Femur (tissue), 1 donor: ENCODE measurements at regions not wholly inside any gene's neighbourhood (a gene's known extent, or its start where the extent isn't known, plus 50 kb on each side); places are given as distances from the start of the nearest gene placed in this dataset.
"Not testable (repeated sequence)": the region's sequence is repeated elsewhere in the genome, so short reads cannot be mapped to it uniquely, and the experiment has no call there.

ENCODE experiments used
- DNase-seq: peaks from one replicate; pipeline ENCODE4 v3.0.0-alpha.2; 2017

DNA sequence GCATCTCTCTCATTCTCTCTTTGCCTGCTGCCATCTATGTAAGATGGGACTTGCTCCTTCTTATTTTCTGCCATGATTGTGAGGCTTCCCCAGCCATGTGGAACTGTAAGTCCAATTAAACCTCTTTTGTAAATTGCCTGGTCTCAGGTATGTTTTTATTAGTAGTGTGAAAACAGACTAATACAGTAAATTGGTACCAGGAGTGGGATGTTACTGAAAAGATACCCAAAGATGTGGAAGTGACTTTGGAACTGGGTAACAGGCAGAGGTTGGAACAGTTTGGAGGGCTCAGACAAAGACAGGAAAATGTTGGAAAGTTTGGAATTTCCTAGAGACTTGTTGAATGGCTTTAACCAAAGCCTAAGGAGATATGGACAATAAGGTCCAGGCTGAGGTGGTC, 503.1 kb upstream of the SOX9 start:
- not testable (repeated sequence) for DNase-seq

DNA sequence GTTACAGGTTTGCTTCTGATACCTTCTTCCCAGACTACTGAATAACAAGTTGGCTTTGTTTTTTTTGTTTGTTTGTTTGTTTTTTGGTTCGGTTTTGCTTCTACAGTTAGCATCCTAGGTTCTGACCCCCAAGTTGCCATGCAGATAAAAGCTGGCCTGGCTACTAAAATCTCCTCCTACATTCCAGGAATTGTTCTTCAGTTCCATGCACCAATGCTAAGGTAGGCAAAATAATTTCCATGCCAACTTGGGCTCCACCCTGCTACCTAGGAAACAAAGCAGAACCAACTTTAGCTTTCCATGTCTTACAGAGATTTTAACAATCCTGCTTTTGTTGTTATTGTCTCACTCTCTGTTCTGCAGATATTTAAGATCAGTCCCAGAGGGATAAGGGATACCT, 495.5 kb upstream of the SOX9 start:
- DNase-seq, result no peak

DNA sequence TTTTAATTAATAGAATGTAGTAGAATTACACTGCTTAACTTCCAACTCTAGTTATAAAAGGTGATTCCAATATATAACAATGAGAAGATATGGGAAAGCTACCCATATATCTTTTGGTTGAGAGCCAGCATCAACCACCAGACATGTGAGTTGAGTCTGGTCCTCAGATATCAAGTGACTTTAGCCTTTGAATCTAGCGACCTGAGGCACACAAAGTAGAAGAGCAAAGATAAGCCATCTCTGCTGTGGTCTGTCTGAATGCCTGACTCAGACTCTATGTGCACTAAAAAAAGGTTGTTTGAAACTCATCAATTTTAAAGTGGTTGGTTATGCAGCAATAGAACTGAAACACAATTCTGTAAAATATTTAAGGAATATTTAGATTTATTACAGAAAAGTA, 492.5 kb upstream of the SOX9 start:
- no peak for DNase-seq

DNA sequence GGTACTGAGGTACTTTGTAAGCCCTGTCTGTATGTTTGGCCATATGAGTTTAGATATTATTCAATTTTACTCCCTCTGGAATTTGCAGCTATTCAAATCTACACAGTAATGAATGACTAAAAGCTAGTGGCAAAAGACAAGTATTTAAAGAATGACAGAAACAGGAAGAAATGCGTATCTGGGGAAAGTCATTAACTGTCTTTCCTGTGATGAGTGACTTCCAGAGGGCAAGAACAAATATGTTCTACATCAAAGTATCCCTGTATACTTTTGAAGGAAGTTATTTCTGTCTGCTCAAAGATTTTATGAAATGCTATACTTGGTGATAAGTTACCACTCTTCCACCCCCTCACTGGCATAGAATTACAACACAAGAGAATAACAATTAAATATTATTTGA, 489.3 kb upstream of the SOX9 start:
- no peak for DNase-seq

DNA sequence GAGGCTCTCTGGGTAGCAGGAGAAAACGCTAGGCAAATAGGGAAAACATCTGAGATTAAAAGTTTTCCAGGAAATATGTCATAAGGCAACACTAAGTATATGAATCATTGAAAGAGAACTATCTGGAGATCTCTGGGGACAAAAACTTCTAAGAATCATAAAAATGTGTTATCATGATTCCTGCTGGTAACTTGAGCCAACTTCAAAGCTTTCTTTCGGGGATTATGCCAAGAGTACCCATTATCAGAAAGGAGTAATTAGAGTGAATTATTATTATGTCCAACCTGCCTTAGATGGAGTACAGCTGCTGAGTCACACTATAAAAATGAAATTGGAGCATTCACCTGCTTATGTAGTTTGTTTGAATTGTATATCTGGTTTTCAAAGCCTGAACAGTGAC, 488.5 kb upstream of the SOX9 start:
- no peak for DNase-seq

DNA sequence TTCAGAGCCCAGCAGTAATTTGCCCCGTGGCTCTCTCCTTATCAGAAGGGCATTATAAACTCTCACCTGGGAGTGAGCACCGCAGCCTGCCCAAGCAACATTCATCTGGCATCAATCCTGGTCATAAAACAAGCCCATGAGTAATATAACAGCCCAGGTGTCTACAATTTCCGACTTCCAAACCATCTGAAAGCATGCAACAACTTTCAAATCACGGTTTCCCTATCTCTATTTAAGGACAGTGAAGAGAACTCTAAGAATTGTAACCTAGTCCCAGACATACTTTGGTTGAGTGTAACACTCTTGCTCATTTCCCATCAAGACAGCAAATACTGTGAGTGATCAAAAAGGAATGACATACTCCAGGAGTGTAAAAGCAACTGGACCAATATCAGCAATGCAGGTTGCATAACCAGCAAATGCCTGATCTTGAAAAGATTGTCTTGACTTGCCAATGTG, 487.4 kb upstream of the SOX9 start:
- no peak for DNase-seq

DNA sequence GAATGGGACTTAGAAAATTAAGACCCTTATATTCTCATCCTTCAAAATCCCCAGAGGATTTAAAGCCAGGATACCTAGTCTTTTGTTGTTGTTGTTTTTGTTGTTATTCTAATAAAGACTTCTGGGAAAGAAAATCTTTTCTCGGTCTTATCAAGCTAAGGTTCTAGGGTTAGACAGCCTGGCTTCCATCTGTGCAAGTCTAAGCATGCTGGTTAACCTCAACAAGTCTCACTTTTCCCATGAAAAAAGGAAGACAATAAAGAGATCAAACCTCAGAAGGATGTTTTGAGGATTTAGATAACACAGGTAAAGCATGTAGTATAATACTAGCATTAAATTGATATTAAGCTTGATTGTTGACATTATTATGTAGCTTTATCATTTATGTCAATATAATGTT, 486.4 kb upstream of the SOX9 start:
- no peak for DNase-seq

DNA sequence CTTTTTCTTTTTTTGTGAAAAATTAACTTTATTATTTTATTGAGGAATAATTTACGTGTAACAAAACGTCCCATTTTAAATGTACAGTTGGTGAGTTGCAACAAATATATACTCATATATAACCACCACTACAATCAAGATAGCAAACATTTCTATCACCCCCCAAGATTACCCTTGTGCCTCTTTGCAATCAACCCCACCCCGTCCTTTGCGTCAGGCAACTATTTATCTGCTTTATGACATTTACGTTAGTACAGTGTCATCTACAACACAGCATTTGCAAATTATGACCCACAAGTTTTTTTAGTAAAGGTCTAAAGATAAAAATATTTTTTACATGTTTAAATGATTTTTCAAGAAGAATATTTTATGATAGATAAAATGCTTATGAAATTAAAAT, 485.6 kb upstream of the SOX9 start:
- DNase-seq, result no peak

DNA sequence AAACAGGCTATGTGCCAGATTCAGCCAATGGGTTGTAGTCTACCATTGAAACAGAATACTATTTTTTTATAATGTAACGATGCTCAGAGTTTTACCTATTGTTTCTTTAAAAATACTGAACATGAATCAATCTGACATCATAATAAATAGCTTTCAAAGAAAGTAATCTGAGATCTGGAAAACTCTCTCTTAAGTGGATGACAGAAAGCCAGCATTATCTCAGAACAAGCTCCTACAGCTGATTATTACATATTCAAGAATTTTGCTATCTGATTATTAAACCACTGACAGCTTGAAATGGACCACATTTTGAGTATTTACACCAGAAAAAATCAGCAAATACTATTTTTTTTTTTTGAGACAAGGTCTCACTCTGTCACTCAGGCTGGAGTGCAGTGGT, 484.2 kb upstream of the SOX9 start:
- DNase-seq, result no peak

DNA sequence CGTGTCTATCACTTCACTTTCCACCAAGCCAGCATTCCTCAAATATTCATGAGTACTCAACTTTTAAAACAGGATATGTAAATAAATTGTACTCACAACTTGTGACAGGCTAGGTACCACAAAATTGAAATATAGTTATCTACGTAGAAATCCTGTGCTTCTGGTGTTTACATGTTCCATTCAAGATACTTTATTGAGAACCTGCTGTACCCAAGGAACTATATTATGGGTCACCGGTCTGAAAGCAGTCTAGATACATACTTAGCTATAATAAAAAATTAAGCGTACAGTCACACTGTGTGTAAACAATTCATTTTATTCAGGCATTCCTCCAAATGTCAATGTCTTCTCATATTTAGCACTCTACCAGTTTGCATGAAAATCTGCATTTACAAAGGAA, 482.2 kb upstream of the SOX9 start:
- DNase-seq, result no peak

DNA sequence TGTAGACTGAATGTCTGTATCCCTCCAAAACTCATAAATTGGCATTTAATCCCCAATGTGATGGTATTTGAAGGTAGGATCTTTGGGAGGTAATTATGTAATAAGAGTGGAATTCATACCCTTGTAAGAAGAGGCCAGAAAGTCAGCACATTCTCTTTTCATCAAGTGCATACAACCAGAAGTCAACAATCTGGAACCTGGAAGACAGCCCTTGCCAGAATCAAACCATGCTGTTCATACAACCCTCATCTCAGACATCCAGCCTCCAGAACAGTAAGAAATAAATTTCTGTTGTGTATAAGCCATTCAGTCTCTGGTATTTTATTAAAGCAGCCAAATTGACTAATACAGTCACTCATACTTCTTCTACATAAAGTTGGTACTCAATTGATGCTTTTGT, 481.0 kb upstream of the SOX9 start:
- DNase-seq, result no peak

DNA sequence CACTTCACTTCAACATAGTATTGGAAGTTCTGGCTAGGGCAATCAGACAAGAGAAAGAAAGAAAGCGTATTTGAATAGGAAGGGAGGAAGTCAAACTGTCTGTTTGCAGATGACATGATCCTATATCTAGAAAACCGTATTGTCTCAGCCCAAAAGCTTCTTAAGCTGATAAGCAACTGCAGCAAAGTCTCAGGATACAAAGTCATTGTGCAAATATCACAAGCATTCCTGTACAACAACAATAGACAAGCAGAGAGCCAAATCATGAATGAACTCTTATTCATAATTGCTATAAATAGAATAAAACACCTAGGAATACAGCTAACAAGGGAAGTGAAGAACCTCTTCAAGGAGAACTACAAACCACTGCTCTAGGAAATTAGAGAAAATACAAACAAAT, 473.9 kb upstream of the SOX9 start:
- DNase-seq, result not testable (repeated sequence)

DNA sequence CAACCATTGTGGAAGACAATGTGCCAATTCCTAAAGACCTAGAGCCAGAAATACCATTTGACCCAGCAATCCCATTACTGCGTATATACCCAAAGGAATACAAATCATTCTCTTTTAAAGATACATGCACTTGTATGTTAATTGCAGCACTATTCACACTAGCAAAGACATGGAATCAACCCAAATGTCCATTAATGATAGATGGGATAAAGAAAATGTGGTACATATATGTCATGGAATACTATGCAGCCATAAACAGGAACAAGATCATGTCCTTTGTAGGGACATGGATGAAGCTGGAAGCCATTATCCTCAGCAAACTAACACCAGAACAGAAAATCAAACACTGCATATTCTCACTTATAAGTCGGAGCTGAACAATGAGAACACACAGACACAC, 472.5 kb upstream of the SOX9 start:
- not testable (repeated sequence) for DNase-seq

DNA sequence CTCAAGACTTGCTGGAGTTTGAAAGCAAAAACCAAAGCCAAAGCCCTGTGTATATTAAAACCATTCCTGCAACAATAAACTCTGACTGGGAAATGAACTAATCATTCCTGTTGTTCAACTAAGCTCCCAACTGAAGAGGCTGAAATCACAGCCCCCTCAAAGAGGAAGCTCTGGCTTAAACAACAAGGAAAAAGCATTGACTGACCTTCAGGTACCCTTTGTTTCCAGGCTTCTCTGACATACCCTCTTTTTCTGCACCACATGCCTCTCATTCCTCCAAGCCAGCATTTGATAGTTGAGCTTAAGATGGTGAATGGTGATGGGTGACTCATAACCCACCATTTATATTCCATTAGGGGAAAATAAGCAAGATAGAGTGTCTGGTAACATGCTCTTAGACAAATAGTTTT, 470.9 kb upstream of the SOX9 start:
- DNase-seq, result no peak

DNA sequence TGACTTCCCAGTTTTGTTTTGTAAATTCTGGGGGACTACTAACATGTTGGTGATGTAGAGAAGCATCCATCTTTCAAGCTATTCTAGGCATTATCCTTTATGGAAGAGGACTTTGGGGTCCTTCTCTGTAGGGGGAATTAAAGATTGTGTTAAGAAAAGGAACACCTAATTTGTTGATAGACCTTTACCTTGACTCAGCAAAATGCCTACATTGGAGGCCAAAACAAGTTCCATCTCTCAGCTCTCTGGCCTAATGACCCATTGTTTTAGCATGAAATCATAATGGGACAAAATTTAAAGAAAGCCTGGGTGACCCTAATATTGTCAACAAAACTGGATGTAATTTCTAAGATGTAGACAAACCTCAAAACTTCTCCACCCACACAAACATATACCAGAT, 465.3 kb upstream of the SOX9 start:
- no peak for DNase-seq

DNA sequence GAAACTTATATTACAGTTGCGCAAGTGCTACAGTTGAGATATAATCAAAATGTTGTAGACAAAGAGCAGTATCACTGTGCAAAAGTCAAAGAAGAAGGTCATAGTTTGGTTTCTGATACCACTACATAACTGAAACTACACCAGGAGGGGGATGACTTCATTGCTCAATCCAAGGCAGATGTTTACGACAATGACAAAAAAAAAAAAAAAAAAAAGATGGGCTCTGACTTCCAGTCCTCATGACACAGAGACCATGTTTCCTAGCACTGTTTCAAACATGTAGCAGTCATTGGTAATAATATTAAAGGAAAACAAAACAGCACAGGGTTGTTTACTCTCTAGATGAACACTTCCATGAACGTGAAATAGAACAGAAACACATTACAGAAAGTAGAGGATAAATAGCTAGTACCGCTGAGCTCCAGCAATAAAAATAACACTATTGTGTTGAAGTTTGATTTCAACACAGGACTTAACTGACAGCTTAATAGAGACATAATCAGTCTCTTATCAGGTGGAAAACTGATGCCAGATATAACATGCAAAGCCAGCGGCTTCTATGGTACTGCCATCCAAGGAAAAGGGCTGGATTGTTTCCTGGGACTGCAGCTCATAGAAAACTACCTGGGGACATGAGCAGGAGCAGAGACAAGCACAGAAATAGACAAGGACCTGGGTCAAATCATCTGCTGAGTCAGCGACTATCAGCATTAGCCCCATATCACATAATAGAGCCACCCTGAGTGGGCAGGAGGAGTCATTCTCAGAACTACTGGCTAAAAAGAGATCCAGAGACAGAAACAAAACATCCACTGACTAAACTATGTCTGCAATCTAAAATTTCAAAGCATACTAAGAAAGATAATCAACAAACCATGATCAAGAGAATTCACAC, 463.6 kb upstream of the SOX9 start:
- DNase-seq, result no peak

DNA sequence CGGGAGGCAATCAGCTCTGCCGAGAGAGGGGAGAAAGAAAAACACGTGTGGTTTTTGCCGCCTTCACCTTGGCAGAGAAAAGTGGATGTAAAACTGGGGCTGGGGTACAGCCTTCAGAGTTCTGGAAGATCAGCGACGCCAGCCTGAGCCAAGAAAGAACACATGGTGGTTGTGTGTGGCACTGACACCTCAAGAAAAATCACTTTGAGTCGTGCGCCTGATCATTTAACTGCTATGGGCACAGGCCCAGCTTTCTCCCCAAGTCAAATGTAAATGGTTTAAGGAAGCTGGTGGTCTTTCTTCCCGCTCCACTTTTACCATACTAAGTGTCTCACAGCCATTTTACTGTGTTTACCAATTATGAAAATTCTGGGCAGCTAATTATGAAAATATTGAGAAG, 461.8 kb upstream of the SOX9 start:
- DNase-seq, result no peak

DNA sequence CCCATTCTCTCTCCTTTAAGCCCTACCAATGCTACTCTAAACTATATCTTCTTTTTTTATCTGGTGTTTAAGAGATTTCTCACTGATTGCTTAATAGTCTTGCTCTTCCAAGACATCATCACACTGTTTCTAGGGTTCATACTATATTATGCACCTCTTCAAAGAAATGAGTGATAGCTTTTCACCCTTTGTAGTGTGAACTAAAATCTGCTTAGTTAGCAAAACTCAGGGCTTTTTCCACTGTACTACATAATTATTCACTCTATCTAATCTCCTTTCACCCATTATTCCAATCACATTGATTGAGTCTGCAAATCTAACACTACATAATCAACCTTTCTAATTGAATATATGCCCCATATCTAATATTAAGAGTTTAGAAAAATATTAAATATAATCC, 456.0 kb upstream of the SOX9 start:
- DNase-seq, result no peak

DNA sequence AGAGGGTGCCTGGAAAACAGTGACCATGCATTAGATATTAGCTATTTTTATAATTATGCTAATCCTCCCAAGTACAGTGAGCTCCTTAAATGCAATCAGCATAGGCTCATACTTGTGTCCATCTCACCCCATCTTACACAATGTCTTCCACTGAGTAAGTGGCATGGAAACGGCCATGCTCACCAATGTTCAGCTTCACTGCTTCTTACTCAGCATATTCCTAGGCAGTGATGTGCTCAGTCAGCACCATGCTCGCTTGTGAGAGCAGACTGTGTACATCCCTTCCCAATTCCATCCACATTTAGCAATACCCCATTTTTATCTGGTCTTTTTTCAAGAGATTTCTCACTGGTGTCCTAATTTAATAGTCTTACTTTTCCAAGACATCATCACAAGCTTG, 454.8 kb upstream of the SOX9 start:
- DNase-seq, result no peak

DNA sequence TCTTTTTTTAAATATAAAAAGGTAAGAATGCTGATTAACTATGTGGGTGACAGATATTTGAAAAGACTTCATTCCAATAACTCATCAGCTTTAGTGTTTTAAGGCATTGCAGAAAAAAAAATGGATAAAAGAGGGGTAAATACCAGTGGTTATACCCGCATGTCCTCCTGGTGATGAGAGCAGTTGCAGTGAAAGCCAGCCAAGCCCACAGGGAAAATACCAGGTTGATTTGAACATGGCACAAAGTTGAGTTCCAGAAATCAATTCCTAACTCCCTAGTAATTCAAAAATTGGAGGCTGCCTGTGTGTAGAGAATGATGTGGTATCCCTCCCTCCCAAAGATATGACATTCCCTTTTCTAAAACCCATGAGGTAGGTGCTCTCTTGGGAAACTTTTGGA, 453.2 kb upstream of the SOX9 start:
- no peak for DNase-seq

DNA sequence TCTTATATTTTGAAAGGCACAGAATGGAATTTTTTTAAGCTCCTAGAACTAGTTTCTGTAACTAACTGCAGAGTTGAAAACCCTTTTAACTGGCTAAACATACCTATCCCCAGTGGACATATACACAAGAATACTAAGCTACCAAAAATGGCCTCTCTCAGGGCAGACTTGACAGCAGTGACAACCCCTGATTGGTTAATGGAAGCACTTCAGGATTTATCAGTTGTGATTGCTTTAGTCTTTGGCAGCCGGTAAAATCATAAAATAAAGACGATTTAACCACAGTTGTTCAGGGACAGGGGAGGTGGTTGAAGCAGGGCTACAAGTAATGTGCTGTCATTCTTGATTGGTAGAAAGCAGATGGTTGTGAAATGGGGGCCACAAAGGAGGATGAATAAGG, 452.0 kb upstream of the SOX9 start:
- no peak for DNase-seq

DNA sequence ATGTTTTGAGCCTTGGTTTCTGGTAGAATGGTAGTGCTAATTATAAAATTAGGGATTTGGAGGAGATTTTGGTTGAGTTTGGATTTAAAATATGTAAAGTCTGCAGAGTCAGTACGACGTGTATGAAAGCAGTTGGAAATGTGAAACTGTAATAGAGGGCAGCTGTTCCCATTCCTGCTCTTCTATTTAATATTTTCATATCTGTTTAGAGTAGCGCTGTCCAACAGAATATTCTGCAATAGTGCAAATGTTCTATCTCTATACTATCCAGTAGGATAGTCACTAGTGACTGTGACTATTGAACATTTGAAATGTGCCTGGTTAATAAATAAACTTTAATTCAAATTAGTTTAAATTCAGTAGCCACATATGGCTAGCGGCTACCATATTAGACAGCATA, 443.4 kb upstream of the SOX9 start:
- DNase-seq, result no peak

DNA sequence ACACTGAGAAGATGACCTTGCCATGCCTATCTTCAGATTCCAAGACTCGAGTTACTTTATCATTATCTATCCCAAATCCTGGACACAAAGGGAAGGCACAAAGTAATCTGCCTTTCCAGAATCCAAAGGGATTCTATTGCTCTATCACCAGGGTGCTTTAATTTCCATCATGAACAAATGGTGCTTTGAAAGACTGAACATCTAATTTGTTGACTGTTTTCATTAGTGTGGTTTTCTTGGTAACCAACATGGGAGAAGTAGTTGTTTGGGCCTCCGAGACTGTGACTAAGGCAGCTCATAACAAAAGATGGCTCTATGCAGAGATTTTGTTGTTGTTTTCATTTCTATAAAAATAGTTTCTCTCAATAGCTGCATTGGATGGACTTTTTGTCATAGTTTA, 441.0 kb upstream of the SOX9 start:
- DNase-seq, result no peak

DNA sequence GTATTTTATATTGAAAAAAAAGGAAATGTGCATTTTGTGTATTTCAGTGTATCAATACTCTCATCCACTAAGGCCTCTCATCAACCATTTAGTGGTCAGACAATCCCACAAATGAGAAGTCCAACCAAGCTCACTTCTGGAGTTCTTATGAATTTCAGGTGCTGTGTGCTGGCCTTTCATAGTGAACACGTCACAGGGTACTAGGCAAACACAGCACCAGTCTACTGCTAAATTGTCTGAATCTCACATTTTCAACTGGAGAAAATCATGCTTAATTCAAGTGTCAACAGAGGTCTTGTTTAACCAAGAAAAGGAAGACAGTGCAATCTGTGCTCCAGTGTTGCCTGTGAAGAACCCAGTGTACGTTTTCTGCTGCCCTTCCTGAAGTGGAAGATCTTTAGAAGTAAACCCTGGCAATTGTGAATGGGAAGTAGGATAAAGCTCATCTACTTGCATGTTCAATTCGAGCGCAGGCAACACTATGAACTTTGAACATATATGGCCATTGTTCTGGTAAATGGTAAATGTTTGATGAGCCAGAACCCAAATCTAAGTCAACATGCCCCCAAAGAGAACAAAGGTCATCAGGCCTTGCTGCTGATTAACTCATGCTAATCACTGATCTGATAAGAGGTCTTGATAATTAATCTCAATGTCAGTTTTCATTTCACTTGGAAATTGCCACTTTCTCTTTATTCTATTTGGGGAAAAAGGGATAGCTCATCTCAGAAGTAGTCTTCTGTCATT, 439.2 kb upstream of the SOX9 start:
- DNase-seq, result no peak

DNA sequence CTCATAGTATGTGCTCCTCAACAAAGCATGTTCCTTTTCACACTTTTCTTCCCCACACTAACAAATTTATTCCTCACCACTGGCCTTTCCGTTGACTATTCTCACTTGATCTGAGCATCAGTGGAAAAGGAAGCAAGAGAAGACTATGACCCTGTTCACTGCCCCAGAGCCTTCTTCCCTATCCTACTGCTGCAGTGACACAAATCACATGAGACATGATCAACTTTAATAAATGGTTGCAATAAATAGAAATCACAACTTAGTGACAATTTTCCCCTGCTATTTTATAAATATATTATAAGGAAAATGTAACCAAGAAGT, 438.7 kb upstream of the SOX9 start:
- DNase-seq, result no peak
